Endodermal cell (in vitro differentiated cells): ENCODE measurements at regions not wholly inside any gene's neighbourhood (a gene's known extent, or its start where the extent isn't known, plus 50 kb on each side); places are given as distances from the start of the nearest gene placed in this dataset.

Experiments used
- DNase-seq: peaks from one replicate; pipeline ENCODE4 v3.0.0-alpha.2; 2017
- H3K27ac ChIP-seq: 2 replicates; pipeline ENCODE4 v1.5.1; 2013; ENCODE audit warnings: mild to moderate bottlenecking, low read depth, low read length, moderate library complexity
- H3K27me3 ChIP-seq: 2 replicates; pipeline ENCODE4 v1.6.1; 2013; ENCODE audit warnings: mild to moderate bottlenecking, low read length, moderate library complexity; ENCODE audit not compliant: insufficient read depth, control insufficient read depth, poor library complexity, severe bottlenecking
- H3K36me3 ChIP-seq: 2 replicates; pipeline ENCODE4 v1.7.0; 2013; ENCODE audit warnings: mild to moderate bottlenecking, low read length, moderate library complexity; ENCODE audit not compliant: control insufficient read depth, insufficient read depth
- H3K4me1 ChIP-seq: one replicate; pipeline ENCODE4 v1.7.0; 2013; ENCODE audit warnings: low read length; ENCODE audit not compliant: control insufficient read depth, insufficient read depth
- H3K4me3 ChIP-seq: 2 replicates; pipeline ENCODE4 v1.5.1; 2013; ENCODE audit warnings: mild to moderate bottlenecking, low read length, moderate library complexity
- H3K9ac ChIP-seq: 2 replicates; pipeline ENCODE4 v1.6.1; 2013; ENCODE audit warnings: mild to moderate bottlenecking, low read length, moderate library complexity; ENCODE audit not compliant: poor library complexity, severe bottlenecking; ENCODE audit errors: extremely low read depth
- H3K9me3 ChIP-seq: 2 replicates; pipeline ENCODE4 v1.6.1; 2013; ENCODE audit warnings: mild to moderate bottlenecking, low read length, moderate library complexity; ENCODE audit not compliant: control insufficient read depth
- H3K27ac Mint-ChIP-seq: 2 replicates; pipeline ENCODE4 v1.8.0; 2020; ENCODE audit warnings: mixed read lengths
- H3K27me3 Mint-ChIP-seq: 2 replicates; pipeline ENCODE4 v1.8.0; 2021; ENCODE audit warnings: mild to moderate bottlenecking, mixed read lengths; ENCODE audit not compliant: insufficient read depth
- H3K36me3 Mint-ChIP-seq: 2 replicates; pipeline ENCODE4 v1.8.0; 2020; ENCODE audit warnings: low read depth, mixed read lengths
- H3K4me1 Mint-ChIP-seq: 2 replicates; pipeline ENCODE4 v1.8.0; 2020; ENCODE audit warnings: mixed read lengths
- H3K4me3 Mint-ChIP-seq: 2 replicates; pipeline ENCODE4 v1.8.0; 2020; ENCODE audit warnings: mild to moderate bottlenecking, moderate library complexity, mixed read lengths
- H3K9me3 Mint-ChIP-seq: 2 replicates; pipeline ENCODE4 v1.8.0; 2020; ENCODE audit warnings: mild to moderate bottlenecking, mixed read lengths
- WGBS, 2 experiments: methylation state at CpG; one replicate each; pipeline versions ENCODE4 v1.1.5 to v1.1.7; 2013; ENCODE audit warnings: missing lambda C conversion rate in 2 of 2, mixed read lengths in 1 of 2; ENCODE audit not compliant: insufficient coverage in 1 of 2, insufficient read length in 1 of 2; 5-methylcytosine and 5-hydroxymethylcytosine counted together
- TF ChIP-seq, protein P1 (sequence below): fragments of 200-600 bp; sonication (generic); conservative IDR thresholded peaks from 2 replicates; pipeline ENCODE4 v1.5.0; 2021; ENCODE audit warnings: antibody characterized with exemption, mild to moderate bottlenecking

DNA sequence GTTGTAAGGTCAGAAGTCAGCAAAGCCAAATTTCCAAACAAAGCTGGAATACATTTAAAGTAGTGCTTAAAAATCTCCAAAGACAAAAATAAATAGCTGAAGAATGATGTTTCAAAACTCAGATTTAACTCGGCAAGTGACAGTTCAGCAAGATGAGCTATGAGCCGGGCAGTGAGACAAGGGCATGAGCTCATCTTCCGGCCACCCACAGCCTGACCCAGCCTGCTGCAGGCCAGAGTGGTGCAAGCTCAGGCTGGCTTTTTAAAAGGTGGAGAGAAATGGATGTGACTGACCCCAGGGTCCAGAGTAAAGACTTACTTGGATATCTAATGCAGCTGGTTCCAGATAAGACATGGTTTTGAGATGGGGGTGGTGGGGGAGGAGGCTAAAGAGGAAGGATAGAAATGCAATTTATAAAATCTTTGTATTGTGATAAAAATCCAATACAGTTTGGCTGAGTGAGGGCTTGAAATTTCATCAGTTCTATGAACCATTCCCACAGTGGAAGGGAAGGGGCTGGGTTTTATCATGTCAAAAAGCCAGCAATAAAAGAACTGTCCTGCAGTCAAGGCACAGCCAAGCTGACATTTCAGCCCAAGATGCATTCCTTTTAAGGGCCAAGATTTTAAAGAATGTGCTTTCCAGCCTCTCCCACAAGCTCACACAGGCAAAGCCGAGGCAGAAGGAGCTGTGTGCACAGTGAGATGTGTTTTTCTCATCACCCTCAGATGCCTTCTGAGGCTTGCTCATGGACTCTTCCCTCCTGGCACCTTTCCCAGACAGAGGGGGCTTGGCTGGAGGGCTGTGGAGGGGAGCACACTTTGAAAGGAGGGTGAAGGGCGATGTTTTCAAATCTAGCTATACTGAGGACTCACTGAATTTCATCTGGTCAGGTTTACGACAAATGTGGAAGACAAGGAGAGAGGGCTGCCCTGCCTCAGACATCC lies 97.9 kb upstream of the KLHL29 start:
- no peaks in the 10 kb centered on the region for H3K9me3 Mint-ChIP-seq
- H3K4me3 Mint-ChIP-seq: no peak overlapping the region
- Histone ChIP-seq H3K27me3 (no peaks in the 10 kb centered on the region), H3K4me3 (no peak overlapping the region), H3K36me3 (no peaks in the 10 kb centered on the region), H3K27ac (peak overlapping the region; percentile 16), H3K9ac (no peak overlapping the region), H3K4me1 (peaks cover 13% of the 10 kb centered on the region), H3K9me3 (no peaks in the 10 kb centered on the region)
- WGBS, 2 experiments: 72 to 83% methylated on average over 4 to 6 of the region's 6 CpGs
- H3K27me3 Mint-ChIP-seq: peaks cover 2% of the 10 kb centered on the region
- TF ChIP-seq, protein P1, sequence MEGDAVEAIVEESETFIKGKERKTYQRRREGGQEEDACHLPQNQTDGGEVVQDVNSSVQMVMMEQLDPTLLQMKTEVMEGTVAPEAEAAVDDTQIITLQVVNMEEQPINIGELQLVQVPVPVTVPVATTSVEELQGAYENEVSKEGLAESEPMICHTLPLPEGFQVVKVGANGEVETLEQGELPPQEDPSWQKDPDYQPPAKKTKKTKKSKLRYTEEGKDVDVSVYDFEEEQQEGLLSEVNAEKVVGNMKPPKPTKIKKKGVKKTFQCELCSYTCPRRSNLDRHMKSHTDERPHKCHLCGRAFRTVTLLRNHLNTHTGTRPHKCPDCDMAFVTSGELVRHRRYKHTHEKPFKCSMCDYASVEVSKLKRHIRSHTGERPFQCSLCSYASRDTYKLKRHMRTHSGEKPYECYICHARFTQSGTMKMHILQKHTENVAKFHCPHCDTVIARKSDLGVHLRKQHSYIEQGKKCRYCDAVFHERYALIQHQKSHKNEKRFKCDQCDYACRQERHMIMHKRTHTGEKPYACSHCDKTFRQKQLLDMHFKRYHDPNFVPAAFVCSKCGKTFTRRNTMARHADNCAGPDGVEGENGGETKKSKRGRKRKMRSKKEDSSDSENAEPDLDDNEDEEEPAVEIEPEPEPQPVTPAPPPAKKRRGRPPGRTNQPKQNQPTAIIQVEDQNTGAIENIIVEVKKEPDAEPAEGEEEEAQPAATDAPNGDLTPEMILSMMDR: no peak
- H3K27ac Mint-ChIP-seq: no peak overlapping the region
- no peak for DNase-seq
- peaks cover 29% of the 10 kb centered on the region for H3K4me1 Mint-ChIP-seq
- no peaks in the 10 kb centered on the region for H3K36me3 Mint-ChIP-seq

DNA sequence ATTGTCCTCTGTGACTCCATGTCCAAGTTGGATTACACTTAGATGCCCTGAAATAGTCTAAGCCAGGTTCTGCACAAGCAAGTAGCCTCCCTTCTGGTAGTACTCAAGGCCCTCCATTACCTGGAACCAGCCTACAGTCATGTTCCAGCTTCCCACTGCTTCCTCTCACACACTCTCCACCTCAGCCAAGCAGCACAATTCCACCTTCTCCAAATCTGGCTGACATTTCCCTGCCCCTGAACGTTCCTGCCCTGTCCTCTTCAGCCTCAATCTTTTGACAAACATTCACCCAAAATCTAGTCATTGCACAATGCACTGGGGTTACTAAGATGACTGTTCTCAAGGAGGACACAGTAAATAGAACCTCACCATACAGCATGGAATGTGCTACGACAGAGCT lies 95.3 kb upstream of the KLHL29 start:
- Mint-ChIP-seq H3K4me3 (no peak overlapping the region), H3K27ac (no peak overlapping the region), H3K27me3 (peaks cover 2% of the 10 kb centered on the region), H3K9me3 (no peaks in the 10 kb centered on the region), H3K36me3 (no peaks in the 10 kb centered on the region), H3K4me1 (peaks cover 29% of the 10 kb centered on the region)
- DNase-seq: no peak
- H3K4me3 ChIP-seq: no peak overlapping the region
- WGBS, 2 experiments: 89 to 94% methylated on average over 2 of the region's 2 CpGs
- H3K27me3 ChIP-seq: no peaks in the 10 kb centered on the region
- no peaks in the 10 kb centered on the region for H3K36me3 ChIP-seq
- TF ChIP-seq, protein P1: no peak
- no peaks in the 10 kb centered on the region for H3K9me3 ChIP-seq
- H3K4me1 ChIP-seq: peaks cover 7% of the 10 kb centered on the region
- no peak overlapping the region for H3K27ac ChIP-seq
- no peak overlapping the region for H3K9ac ChIP-seq

DNA sequence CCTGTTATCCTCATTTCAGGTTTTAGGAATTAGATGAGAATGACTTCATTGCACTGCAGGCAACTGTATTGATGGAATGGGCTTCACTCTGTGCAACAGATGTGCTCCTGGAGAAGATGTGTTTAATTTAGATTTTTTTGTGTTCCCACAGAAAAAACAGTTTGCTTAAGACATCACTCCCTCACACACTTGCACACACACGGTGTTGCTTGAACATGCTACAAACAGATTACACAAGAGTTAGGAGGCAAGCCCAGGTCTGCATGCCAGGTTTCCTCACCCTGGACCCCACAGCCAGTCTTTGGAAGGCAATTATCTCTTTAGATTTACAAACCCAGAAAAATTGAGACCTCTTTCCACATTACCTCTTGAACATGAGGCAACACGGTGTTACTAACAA lies 93.7 kb upstream of the KLHL29 start:
- Mint-ChIP-seq H3K4me3 (no peak overlapping the region), H3K27ac (no peak overlapping the region), H3K9me3 (no peaks in the 10 kb centered on the region), H3K36me3 (no peaks in the 10 kb centered on the region), H3K4me1 (peaks cover 15% of the 10 kb centered on the region), H3K27me3 (peaks cover 2% of the 10 kb centered on the region)
- Histone ChIP-seq H3K36me3 (no peaks in the 10 kb centered on the region), H3K4me1 (peaks cover 6% of the 10 kb centered on the region), H3K9me3 (no peaks in the 10 kb centered on the region), H3K4me3 (no peak overlapping the region), H3K27me3 (no peaks in the 10 kb centered on the region), H3K27ac (no peak overlapping the region), H3K9ac (no peak overlapping the region)
- 96 to 100% methylated on average over 1 to 2 of the region's 2 CpGs for WGBS, 2 experiments
- TF ChIP-seq, protein P1: no peak
- no peak for DNase-seq
